ENCODE measurements at regions not wholly inside any gene's neighbourhood (a gene's known extent, or its start where the extent isn't known, plus 50 kb on each side); places are given as distances from the start of the nearest gene placed in this dataset.

- TF ChIP-seq POLR2AphosphoS5 (IDR thresholded peaks at IDR 0.05): no peak
- TF ChIP-seq EP300 (IDR thresholded peaks at IDR 0.05): no peak
- TF ChIP-seq, protein P1, sequence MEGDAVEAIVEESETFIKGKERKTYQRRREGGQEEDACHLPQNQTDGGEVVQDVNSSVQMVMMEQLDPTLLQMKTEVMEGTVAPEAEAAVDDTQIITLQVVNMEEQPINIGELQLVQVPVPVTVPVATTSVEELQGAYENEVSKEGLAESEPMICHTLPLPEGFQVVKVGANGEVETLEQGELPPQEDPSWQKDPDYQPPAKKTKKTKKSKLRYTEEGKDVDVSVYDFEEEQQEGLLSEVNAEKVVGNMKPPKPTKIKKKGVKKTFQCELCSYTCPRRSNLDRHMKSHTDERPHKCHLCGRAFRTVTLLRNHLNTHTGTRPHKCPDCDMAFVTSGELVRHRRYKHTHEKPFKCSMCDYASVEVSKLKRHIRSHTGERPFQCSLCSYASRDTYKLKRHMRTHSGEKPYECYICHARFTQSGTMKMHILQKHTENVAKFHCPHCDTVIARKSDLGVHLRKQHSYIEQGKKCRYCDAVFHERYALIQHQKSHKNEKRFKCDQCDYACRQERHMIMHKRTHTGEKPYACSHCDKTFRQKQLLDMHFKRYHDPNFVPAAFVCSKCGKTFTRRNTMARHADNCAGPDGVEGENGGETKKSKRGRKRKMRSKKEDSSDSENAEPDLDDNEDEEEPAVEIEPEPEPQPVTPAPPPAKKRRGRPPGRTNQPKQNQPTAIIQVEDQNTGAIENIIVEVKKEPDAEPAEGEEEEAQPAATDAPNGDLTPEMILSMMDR (IDR thresholded peaks at IDR 0.05): no peak
- no peak for TF ChIP-seq POLR2A (IDR thresholded peaks at IDR 0.05)
Observed at GRCh38 chr7:40944981-40945585, 757.8 kb downstream of the INHBA start.
